ENCODE measurements at regions not wholly inside any gene's neighbourhood (a gene's known extent, or its start where the extent isn't known, plus 50 kb on each side); places are given as distances from the start of the nearest gene placed in this dataset.

DNA sequence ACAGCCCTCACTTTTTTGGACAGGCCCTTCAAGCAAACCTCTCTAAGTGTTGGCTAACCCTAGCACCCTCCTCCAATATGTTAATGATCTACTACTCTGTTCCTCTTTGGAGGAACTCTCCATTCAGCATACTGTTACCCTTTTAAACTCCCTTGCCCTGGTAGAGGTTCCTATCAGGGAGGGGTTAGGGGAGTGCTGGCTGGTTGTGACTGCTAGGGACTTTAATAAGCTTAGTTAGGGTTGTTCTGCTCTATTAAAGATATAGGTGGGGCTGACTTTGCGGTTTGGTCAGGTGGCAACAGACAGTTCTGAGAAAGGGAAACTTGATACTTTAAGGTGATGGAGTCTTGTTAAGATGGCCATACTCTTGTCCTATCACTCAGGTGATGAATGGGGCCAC, 301.5 kb upstream of the FBXO33 start:
- intact Hi-C loops (cut with DNase I, micrococcal nuclease) = no loop called here

DNA sequence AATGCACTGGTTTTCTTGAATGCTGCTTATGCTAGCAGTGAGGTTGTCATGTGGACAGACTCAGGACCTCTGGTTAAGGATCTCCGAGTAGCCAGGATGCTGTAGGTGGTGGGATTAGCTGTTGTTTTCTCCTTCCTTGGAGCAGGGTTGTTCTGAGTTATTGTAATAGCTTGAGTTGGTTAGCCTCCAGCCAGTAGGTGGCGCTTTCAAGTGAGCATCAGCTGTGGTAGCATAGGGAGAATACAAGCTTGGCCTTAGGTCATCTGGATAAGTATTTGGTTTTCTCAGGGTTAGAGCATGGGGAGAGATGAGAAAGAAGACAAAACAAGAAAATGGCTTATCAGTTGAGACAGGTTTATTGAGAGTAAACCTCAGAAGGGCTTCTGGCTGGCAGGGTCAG, 299.7 kb upstream of the FBXO33 start:
- H3K9me3 ChIP-seq = peaks cover 58% of the 10 kb centered on the region
- no peaks in the 10 kb centered on the region for H3K36me3 ChIP-seq (ENCODE audit: low read depth)
- TF ChIP-seq, protein P1, sequence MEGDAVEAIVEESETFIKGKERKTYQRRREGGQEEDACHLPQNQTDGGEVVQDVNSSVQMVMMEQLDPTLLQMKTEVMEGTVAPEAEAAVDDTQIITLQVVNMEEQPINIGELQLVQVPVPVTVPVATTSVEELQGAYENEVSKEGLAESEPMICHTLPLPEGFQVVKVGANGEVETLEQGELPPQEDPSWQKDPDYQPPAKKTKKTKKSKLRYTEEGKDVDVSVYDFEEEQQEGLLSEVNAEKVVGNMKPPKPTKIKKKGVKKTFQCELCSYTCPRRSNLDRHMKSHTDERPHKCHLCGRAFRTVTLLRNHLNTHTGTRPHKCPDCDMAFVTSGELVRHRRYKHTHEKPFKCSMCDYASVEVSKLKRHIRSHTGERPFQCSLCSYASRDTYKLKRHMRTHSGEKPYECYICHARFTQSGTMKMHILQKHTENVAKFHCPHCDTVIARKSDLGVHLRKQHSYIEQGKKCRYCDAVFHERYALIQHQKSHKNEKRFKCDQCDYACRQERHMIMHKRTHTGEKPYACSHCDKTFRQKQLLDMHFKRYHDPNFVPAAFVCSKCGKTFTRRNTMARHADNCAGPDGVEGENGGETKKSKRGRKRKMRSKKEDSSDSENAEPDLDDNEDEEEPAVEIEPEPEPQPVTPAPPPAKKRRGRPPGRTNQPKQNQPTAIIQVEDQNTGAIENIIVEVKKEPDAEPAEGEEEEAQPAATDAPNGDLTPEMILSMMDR (IDR thresholded peaks at IDR 0.05) = no peak
- no peaks in the 10 kb centered on the region for H3K4me1 ChIP-seq (ENCODE audit: low read depth)
- H3K4me3 ChIP-seq = no peak overlapping the region
- ATAC-seq (no peak), DNase-seq (no peak)
- intact Hi-C loops (cut with DNase I, micrococcal nuclease) = no loop called here

More for the DNA sequence above, 301.5 kb upstream of the FBXO33 start:
- no peaks in the 10 kb centered on the region for H3K4me1 ChIP-seq (ENCODE audit: low read depth)
- ATAC-seq (no peak), DNase-seq (no peak)
- H3K9me3 ChIP-seq = peaks cover 54% of the 10 kb centered on the region
- H3K36me3 ChIP-seq (ENCODE audit: low read depth) = no peaks in the 10 kb centered on the region
- TF ChIP-seq, protein P1 (IDR thresholded peaks at IDR 0.05) = no peak
- H3K4me3 ChIP-seq = no peak overlapping the region

DNA sequence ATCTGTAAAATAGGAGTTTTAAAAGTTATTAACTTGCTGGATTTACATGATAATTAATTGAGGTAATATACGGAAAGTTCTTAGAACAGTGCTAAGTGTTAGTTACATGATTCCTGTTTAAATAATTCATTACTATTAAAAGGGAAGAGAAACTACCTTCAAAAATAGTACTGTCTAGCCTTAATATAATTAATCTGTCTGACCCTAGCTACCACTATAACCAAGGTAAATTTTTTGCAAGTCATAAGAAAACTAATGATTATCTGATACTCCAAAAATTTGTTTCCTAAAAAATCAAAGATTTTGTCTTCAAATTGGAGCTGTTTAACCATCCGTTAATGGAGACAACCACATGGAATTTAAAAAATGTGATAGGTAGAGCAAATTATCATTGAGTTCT, 294.3 kb upstream of the FBXO33 start:
- TF ChIP-seq, protein P1 (IDR thresholded peaks at IDR 0.05) = no peak
- Histone ChIP-seq H3K4me1 (ENCODE audit: low read depth) (no peaks in the 10 kb centered on the region), H3K9me3 (peaks cover 40% of the 10 kb centered on the region), H3K4me3 (no peak overlapping the region), H3K36me3 (ENCODE audit: low read depth) (no peaks in the 10 kb centered on the region)
- ATAC-seq = no peak
- intact Hi-C loops (cut with DNase I, micrococcal nuclease) = no loop called here
- no peak for DNase-seq

DNA sequence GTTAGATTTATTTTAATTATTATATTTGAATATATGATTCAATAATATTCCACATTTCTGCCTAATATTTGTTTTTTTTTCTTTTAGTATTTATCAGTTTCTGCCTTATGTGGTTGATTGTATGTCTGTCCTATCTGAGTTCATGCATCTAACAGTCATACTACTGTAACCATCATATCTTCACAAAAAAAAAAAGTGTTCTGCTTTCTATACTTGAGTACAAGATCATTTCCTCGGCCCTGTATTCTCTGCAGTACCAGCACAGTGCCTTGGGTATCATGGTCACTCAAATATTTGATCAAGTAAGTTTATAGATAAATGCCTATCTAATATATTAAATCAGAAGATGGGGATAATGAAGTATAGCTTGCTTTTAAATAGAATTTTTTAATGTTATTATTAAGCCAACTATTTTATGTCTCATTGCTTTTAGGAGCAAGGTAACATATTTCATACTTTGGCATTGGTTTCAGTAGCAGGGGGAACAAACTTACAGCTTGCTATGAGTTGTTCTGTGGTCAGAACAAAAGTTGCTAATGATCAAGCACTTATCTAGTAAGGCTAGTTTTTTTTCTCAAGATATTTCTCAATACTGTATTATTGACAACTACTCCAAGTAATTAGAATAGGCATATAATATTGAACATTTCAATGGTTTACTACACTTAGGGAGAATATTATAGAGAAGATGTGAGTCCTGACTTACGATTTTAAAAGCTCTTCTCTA, 290.5 kb upstream of the FBXO33 start:
- TF ChIP-seq, protein P1 (IDR thresholded peaks at IDR 0.05) = no peak
- intact Hi-C loops (cut with DNase I, micrococcal nuclease) = no loop called here
- no peak overlapping the region for H3K4me3 ChIP-seq
- DNase-seq (no peak), ATAC-seq (no peak)
- H3K4me1 ChIP-seq (ENCODE audit: low read depth) = no peaks in the 10 kb centered on the region
- no peaks in the 10 kb centered on the region for H3K36me3 ChIP-seq (ENCODE audit: low read depth)
- peaks cover 39% of the 10 kb centered on the region for H3K9me3 ChIP-seq

DNA sequence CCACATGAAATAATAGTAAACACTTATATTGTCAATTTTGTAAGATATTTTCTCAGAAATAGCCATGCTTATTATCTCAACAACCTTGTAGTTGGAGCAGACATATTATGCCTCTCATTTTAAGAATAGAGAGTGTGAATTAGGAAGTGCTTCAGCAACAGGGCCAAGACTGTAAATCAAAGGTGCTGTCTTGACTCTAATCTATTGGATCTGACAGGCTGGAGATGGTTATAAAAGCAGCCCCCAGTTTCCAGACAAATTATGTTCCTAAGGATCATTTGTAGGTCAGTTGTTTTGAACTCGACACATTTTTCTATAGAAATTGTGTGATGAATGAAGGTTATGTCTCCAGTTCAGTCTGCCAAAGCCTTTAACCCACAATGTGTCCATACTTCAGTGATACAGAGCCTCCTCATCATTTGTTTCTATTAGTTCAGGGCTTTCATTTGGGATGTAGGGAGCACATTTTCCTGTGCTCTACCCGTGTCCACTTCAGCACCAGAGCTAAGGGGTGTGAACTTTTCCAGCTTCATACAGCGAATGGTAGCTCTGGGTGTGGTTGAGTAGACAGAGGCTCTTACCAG, 284.8 kb upstream of the FBXO33 start:
- DNase-seq (no peak), ATAC-seq (no peak)
- Histone ChIP-seq H3K9me3 (peaks cover 37% of the 10 kb centered on the region), H3K36me3 (ENCODE audit: low read depth) (no peaks in the 10 kb centered on the region), H3K4me1 (ENCODE audit: low read depth) (no peaks in the 10 kb centered on the region), H3K4me3 (no peak overlapping the region)
- TF ChIP-seq, protein P1 (IDR thresholded peaks at IDR 0.05) = no peak
- intact Hi-C loops (cut with DNase I, micrococcal nuclease) = no loop called here
